Mesendoderm (in vitro differentiated cells): ENCODE measurements at regions not wholly inside any gene's neighbourhood (a gene's known extent, or its start where the extent isn't known, plus 50 kb on each side); places are given as distances from the start of the nearest gene placed in this dataset.

Source experiments
- DNase-seq: peaks from one replicate; pipeline ENCODE4 v3.0.0; 2013
- H2AK5ac ChIP-seq: 2 replicates; pipeline ENCODE4 v1.6.1; 2013; ENCODE audit warnings: low read length, inconsistent platforms
- H2BK120ac ChIP-seq: 2 replicates; pipeline ENCODE4 v1.6.1; 2013; ENCODE audit warnings: low read depth, mild to moderate bottlenecking, low read length, moderate library complexity, mixed read lengths
- H2BK15ac ChIP-seq: replicated peaks from 2 replicates; pipeline ENCODE4 v1.6.1; 2013; ENCODE audit warnings: low read depth, mild to moderate bottlenecking, moderate library complexity
- H2BK5ac ChIP-seq: 2 replicates; pipeline ENCODE4 v1.6.1; 2013; ENCODE audit warnings: low read length, inconsistent platforms
- H3K18ac ChIP-seq: 2 replicates; pipeline ENCODE4 v1.6.1; 2013; ENCODE audit warnings: mild to moderate bottlenecking, low read length, mixed read lengths
- H3K23ac ChIP-seq: one replicate; pipeline ENCODE4 v1.6.1; 2013; ENCODE audit warnings: low read length
- H3K27ac ChIP-seq: 2 replicates; pipeline ENCODE4 v1.5.1; 2013; ENCODE audit warnings: low read depth, mild to moderate bottlenecking, inconsistent platforms, low read length, moderate library complexity
- H3K27me3 ChIP-seq: 2 replicates; pipeline ENCODE4 v1.6.1; 2013; ENCODE audit warnings: low read length, control low read depth, mild to moderate bottlenecking, inconsistent platforms; ENCODE audit not compliant: insufficient read depth, poor library complexity
- H3K36me3 ChIP-seq: 2 replicates; pipeline ENCODE4 v1.6.1; 2013; ENCODE audit warnings: low read length, inconsistent platforms; ENCODE audit not compliant: control insufficient read depth, insufficient read depth
- H3K4ac ChIP-seq: one replicate; pipeline ENCODE4 v1.6.1; 2013; ENCODE audit warnings: low read depth, mild to moderate bottlenecking, low read length, moderate library complexity
- H3K4me1 ChIP-seq: 2 replicates; pipeline ENCODE4 v1.6.1; 2013; ENCODE audit warnings: low read depth, low read length, inconsistent platforms; ENCODE audit not compliant: control insufficient read depth
- H3K4me2 ChIP-seq: 2 replicates; pipeline ENCODE4 v1.6.1; 2013; ENCODE audit warnings: low read length
- H3K4me3 ChIP-seq: 2 replicates; pipeline ENCODE4 v1.5.1; 2013; ENCODE audit warnings: mild to moderate bottlenecking, low read length
- H3K56ac ChIP-seq: one replicate; pipeline ENCODE4 v1.6.1; 2013; ENCODE audit warnings: low read length
- H3K79me1 ChIP-seq: 2 replicates; pipeline ENCODE4 v1.6.1; 2013; ENCODE audit warnings: low read length, inconsistent platforms
- H3K79me2 ChIP-seq: 2 replicates; pipeline ENCODE4 v1.6.1; 2013; ENCODE audit warnings: mild to moderate bottlenecking, low read length; ENCODE audit not compliant: control insufficient read depth, insufficient read depth
- H3K9ac ChIP-seq: 2 replicates; pipeline ENCODE4 v1.6.1; 2013; ENCODE audit warnings: low read length, inconsistent platforms
- H4K5ac ChIP-seq: one replicate; pipeline ENCODE4 v1.6.1; 2013; ENCODE audit warnings: low read length
- H4K8ac ChIP-seq: one replicate; pipeline ENCODE4 v1.6.1; 2013; ENCODE audit warnings: low read depth, mild to moderate bottlenecking, control low read depth, low read length, moderate library complexity
- WGBS: extraction: QIAGEN DNeasy Blood & Tissue Kit; methylation state at CpG from one replicate; pipeline ENCODE4 v1.1.7; 2013; ENCODE audit warnings: low lambda C conversion rate, missing lambda C conversion rate; ENCODE audit not compliant: insufficient coverage; ENCODE audit errors: extremely low coverage; 5-methylcytosine and 5-hydroxymethylcytosine counted together

- Histone ChIP-seq H4K8ac (no peak overlapping the region), H2BK5ac (no peak overlapping the region), H3K4ac (no peak overlapping the region), H3K27ac (no peak overlapping the region), H3K23ac (no peak overlapping the region), H3K4me1 (no peaks in the 10 kb centered on the region), H2BK15ac (no peak overlapping the region), H3K27me3 (no peaks in the 10 kb centered on the region), H4K5ac (no peak overlapping the region), H2AK5ac (no peak overlapping the region), H3K79me2 (no peaks in the 10 kb centered on the region), H3K18ac (no peak overlapping the region), H3K36me3 (no peaks in the 10 kb centered on the region), H3K4me3 (no peak overlapping the region), H3K9ac (no peak overlapping the region), H3K56ac (no peak overlapping the region), H3K4me2 (no peak overlapping the region), H2BK120ac (no peak overlapping the region), H3K79me1 (no peaks in the 10 kb centered on the region)
- DNase-seq: no peak
- WGBS: no CpG with 5 or more reads among the region's 4 CpGs
Measured at GRCh38 chr3:94778814-94779494, 716.1 kb downstream of the NSUN3 start.

DNA sequence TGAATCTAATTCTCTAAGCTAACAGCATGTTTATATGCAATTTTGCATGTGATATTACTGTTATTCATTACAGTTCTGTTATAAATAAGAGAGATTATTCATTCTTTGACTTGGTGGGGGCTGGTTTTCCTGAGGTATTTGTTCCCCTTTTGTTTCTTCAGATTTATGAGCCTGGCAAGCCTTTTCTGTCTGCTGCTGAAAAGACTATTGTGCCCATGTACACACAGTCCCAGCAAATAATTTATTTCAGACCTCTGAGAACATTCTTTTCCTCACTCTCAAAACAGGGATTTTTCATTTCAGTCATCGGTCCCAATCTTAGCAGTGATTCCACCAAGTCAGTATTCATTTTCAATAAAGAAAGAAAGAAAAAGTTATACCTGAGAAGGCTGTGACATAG is 716.8 kb downstream of the NSUN3 start:
- no CpG with 5 or more reads among the region's 1 CpG for WGBS
- H3K18ac ChIP-seq: no peak overlapping the region
- no peak overlapping the region for H2AK5ac ChIP-seq
- H3K9ac ChIP-seq: no peak overlapping the region
- H3K36me3 ChIP-seq: no peaks in the 10 kb centered on the region
- no peak overlapping the region for H3K27ac ChIP-seq
- no peaks in the 10 kb centered on the region for H3K4me1 ChIP-seq
- no peak overlapping the region for H3K4me2 ChIP-seq
- no peak overlapping the region for H3K23ac ChIP-seq
- H2BK15ac ChIP-seq: no peak overlapping the region
- H3K4ac ChIP-seq: no peak overlapping the region
- H2BK5ac ChIP-seq: no peak overlapping the region
- H4K5ac ChIP-seq: no peak overlapping the region
- no peak overlapping the region for H2BK120ac ChIP-seq
- H3K79me1 ChIP-seq: no peaks in the 10 kb centered on the region
- no peak for DNase-seq
- no peak overlapping the region for H4K8ac ChIP-seq
- no peak overlapping the region for H3K4me3 ChIP-seq
- no peak overlapping the region for H3K56ac ChIP-seq
- no peaks in the 10 kb centered on the region for H3K79me2 ChIP-seq
- no peaks in the 10 kb centered on the region for H3K27me3 ChIP-seq

DNA sequence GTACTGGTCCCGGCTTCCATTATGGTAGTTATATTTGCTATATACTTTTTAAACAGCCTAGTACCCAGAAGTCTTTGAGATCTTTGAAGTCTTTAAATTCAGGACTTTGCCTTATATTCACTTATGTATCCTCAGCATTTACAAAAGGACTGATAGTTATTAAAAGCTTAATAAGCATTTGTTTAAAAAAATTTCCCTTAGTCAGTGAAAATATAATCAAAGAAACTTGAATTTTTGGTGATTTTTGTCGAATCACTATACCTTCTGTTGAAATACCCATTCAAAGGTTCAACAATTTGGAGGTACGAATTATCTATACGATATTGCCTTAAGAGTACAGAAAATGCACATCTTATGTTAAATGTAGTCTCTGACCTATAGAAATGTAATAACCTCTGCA is 721.4 kb downstream of the NSUN3 start:
- H3K79me2 ChIP-seq: no peaks in the 10 kb centered on the region
- no peak overlapping the region for H3K9ac ChIP-seq
- H2BK120ac ChIP-seq: no peak overlapping the region
- H3K79me1 ChIP-seq: no peaks in the 10 kb centered on the region
- no peak overlapping the region for H3K27ac ChIP-seq
- H2BK5ac ChIP-seq: no peak overlapping the region
- no peak overlapping the region for H2AK5ac ChIP-seq
- no peak overlapping the region for H3K4ac ChIP-seq
- no peak overlapping the region for H2BK15ac ChIP-seq
- no peak for DNase-seq
- no peak overlapping the region for H3K4me2 ChIP-seq
- H3K36me3 ChIP-seq: no peaks in the 10 kb centered on the region
- no peak overlapping the region for H4K5ac ChIP-seq
- no peak overlapping the region for H3K4me3 ChIP-seq
- no peak overlapping the region for H3K18ac ChIP-seq
- H3K27me3 ChIP-seq: no peaks in the 10 kb centered on the region
- H3K56ac ChIP-seq: no peak overlapping the region
- WGBS: no CpG with 5 or more reads among the region's 4 CpGs
- H3K4me1 ChIP-seq: no peaks in the 10 kb centered on the region
- H3K23ac ChIP-seq: no peak overlapping the region
- no peak overlapping the region for H4K8ac ChIP-seq

GRCh38 chr3:94787066-94787465 is 724.2 kb downstream of the NSUN3 start:
- Histone ChIP-seq H3K4me1 (no peaks in the 10 kb centered on the region), H3K27ac (no peak overlapping the region), H3K79me2 (no peaks in the 10 kb centered on the region), H3K9ac (no peak overlapping the region), H4K5ac (no peak overlapping the region), H2AK5ac (no peak overlapping the region), H3K27me3 (no peaks in the 10 kb centered on the region), H2BK5ac (no peak overlapping the region), H3K79me1 (no peaks in the 10 kb centered on the region), H3K18ac (no peak overlapping the region), H2BK120ac (no peak overlapping the region), H3K36me3 (no peaks in the 10 kb centered on the region), H2BK15ac (no peak overlapping the region), H4K8ac (no peak overlapping the region), H3K4me3 (no peak overlapping the region), H3K4ac (no peak overlapping the region), H3K23ac (no peak overlapping the region), H3K56ac (no peak overlapping the region), H3K4me2 (no peak overlapping the region)
- DNase-seq: no peak
- no CpG with 5 or more reads among the region's 5 CpGs for WGBS

DNA sequence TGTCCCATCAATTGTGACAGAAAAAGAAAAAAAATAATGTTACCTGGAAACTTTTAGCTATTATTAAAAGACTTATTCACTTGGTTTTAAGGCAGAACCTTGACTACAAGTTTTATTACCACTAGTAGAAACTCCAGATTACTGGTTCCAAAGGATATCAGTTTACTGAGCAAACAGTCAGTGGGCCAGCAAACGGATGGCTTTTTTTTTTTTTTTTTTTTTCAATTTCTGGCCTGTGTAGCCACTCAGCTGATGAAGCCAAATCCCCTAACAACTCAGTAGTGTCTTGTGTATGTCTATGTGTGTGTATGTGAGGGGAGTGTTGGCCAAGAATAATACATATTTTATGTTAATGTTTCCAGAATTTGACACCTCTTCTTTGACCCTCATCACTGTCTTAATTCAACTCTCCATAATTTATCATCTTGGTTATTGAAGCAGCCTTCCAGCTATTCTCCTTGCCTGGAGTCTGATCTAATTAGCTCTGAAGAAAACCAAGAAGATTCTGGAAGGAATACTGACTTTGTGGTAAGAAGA is 724.9 kb downstream of the NSUN3 start:
- Histone ChIP-seq H3K27me3 (no peaks in the 10 kb centered on the region), H3K56ac (no peak overlapping the region), H3K23ac (no peak overlapping the region), H2BK15ac (no peak overlapping the region), H3K4ac (no peak overlapping the region), H2AK5ac (no peak overlapping the region), H3K4me2 (no peak overlapping the region), H2BK120ac (no peak overlapping the region), H2BK5ac (no peak overlapping the region), H3K79me1 (no peaks in the 10 kb centered on the region), H3K4me1 (no peaks in the 10 kb centered on the region), H3K9ac (no peak overlapping the region), H4K5ac (no peak overlapping the region), H4K8ac (no peak overlapping the region), H3K18ac (no peak overlapping the region), H3K36me3 (no peaks in the 10 kb centered on the region), H3K79me2 (no peaks in the 10 kb centered on the region), H3K27ac (no peak overlapping the region), H3K4me3 (no peak overlapping the region)
- no peak for DNase-seq
- WGBS: no CpG with 5 or more reads among the region's 1 CpG

- Histone ChIP-seq H3K56ac (no peak overlapping the region), H3K79me2 (no peaks in the 10 kb centered on the region), H3K4me1 (no peaks in the 10 kb centered on the region), H3K27me3 (no peaks in the 10 kb centered on the region), H2BK120ac (no peak overlapping the region), H2BK5ac (no peak overlapping the region), H3K27ac (no peak overlapping the region), H4K5ac (no peak overlapping the region), H3K79me1 (no peaks in the 10 kb centered on the region), H3K4ac (no peak overlapping the region), H3K4me2 (no peak overlapping the region), H3K23ac (no peak overlapping the region), H3K18ac (no peak overlapping the region), H4K8ac (no peak overlapping the region), H3K4me3 (no peak overlapping the region), H3K36me3 (no peaks in the 10 kb centered on the region), H2BK15ac (no peak overlapping the region), H3K9ac (no peak overlapping the region), H2AK5ac (no peak overlapping the region)
- no peak for DNase-seq
Measured at GRCh38 chr3:94794563-94794962, 731.7 kb downstream of the NSUN3 start.
